Lower lobe of right lung (tissue), 2 donors: ENCODE measurements at regions not wholly inside any gene's neighbourhood (a gene's known extent, or its start where the extent isn't known, plus 50 kb on each side); places are given as distances from the start of the nearest gene placed in this dataset.

Source experiments
- ATAC-seq, 2 donors: fragments of 200-7000 bp; cut with Tn5 transposase; one replicate each; pipeline ENCODE4 v1.9.1; 2020 to 2022; ENCODE audit warnings: mild to moderate bottlenecking in 2 of 2, moderate library complexity in 2 of 2
- DNase-seq: peaks from one replicate; pipeline ENCODE4 v3.0.0-alpha.2; 2020
- H3K27ac ChIP-seq: fragments of 200-600 bp; one replicate; pipeline ENCODE4 v1.8.0; 2022
- H3K27me3 ChIP-seq: fragments of 200-600 bp; one replicate; pipeline ENCODE4 v1.8.0; 2022; ENCODE audit warnings: low read depth
- H3K36me3 ChIP-seq: fragments of 200-600 bp; one replicate; pipeline ENCODE4 v1.8.0; 2022; ENCODE audit warnings: mild to moderate bottlenecking
- H3K4me1 ChIP-seq: fragments of 200-600 bp; one replicate; pipeline ENCODE4 v1.8.0; 2022
- H3K4me3 ChIP-seq: fragments of 200-600 bp; one replicate; pipeline ENCODE4 v1.8.0; 2022; ENCODE audit warnings: mild to moderate bottlenecking
- H3K9me3 ChIP-seq: fragments of 200-600 bp; one replicate; pipeline ENCODE4 v1.8.0; 2022
- intact Hi-C: fragments of 100-400 bp; cut with DNase I; formaldehyde crosslinking; loops from one replicate; pipeline ENCODE4 v1.11.0; 2022
- TF ChIP-seq, protein P1 (sequence below): fragments of 200-600 bp; IDR thresholded peaks from one replicate; pipeline ENCODE4 v1.8.0; 2022; ENCODE audit warnings: antibody characterized with exemption, mild to moderate bottlenecking
- donor health status: DM: no; HTN: yes; CAD: no; lungs with severe emphysema.

GRCh38 chr3:84236261-84236660 lies 722.5 kb upstream of the CADM2 start:
- DNase-seq = no peak
- Histone ChIP-seq H3K4me3 (no peak overlapping the region), H3K4me1 (no peaks in the 10 kb centered on the region), H3K36me3 (no peaks in the 10 kb centered on the region), H3K27me3 (no peaks in the 10 kb centered on the region), H3K9me3 (no peaks in the 10 kb centered on the region), H3K27ac (no peak overlapping the region)
- no peak for ATAC-seq
- TF ChIP-seq, protein P1, sequence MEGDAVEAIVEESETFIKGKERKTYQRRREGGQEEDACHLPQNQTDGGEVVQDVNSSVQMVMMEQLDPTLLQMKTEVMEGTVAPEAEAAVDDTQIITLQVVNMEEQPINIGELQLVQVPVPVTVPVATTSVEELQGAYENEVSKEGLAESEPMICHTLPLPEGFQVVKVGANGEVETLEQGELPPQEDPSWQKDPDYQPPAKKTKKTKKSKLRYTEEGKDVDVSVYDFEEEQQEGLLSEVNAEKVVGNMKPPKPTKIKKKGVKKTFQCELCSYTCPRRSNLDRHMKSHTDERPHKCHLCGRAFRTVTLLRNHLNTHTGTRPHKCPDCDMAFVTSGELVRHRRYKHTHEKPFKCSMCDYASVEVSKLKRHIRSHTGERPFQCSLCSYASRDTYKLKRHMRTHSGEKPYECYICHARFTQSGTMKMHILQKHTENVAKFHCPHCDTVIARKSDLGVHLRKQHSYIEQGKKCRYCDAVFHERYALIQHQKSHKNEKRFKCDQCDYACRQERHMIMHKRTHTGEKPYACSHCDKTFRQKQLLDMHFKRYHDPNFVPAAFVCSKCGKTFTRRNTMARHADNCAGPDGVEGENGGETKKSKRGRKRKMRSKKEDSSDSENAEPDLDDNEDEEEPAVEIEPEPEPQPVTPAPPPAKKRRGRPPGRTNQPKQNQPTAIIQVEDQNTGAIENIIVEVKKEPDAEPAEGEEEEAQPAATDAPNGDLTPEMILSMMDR = no peak
- intact Hi-C loops = no loop called here

DNA sequence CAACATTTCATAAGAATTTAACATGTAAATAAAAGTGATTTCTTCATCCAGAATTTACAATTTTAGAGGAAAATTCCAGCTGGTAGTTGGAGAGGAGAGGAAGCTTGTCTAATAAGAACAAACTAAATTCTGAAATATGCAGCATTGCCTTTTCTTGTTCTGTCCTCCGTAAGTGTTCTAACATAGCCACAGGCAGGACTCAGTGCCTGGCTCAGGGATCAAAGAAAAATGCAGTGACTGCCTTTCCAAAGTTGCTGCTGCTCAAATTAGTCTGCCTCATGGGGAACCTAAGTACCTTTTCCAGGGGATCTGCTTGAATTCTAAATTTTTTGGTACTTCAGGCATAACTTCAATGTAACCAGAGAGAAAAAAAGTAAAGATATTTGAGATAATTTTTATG lies 713.0 kb upstream of the CADM2 start:
- no peak overlapping the region for H3K27ac ChIP-seq
- H3K4me1 ChIP-seq = no peaks in the 10 kb centered on the region
- DNase-seq (no peak), ATAC-seq (no peak)
- H3K9me3 ChIP-seq = no peaks in the 10 kb centered on the region
- H3K36me3 ChIP-seq = no peaks in the 10 kb centered on the region
- TF ChIP-seq, protein P1 = no peak
- no peaks in the 10 kb centered on the region for H3K27me3 ChIP-seq
- H3K4me3 ChIP-seq = no peak overlapping the region
- intact Hi-C loops = no loop called here

GRCh38 chr3:84260596-84260995 lies 698.2 kb upstream of the CADM2 start:
- no peaks in the 10 kb centered on the region for H3K4me1 ChIP-seq
- H3K27me3 ChIP-seq = no peaks in the 10 kb centered on the region
- H3K27ac ChIP-seq = no peak overlapping the region
- intact Hi-C loops = no loop called here
- H3K4me3 ChIP-seq = no peak overlapping the region
- H3K9me3 ChIP-seq = no peaks in the 10 kb centered on the region
- ATAC-seq (no peak), DNase-seq (no peak)
- TF ChIP-seq, protein P1 = no peak
- no peaks in the 10 kb centered on the region for H3K36me3 ChIP-seq

GRCh38 chr3:84265768-84266167 lies 693.0 kb upstream of the CADM2 start:
- Histone ChIP-seq H3K36me3 (no peaks in the 10 kb centered on the region), H3K4me1 (no peaks in the 10 kb centered on the region), H3K4me3 (no peak overlapping the region), H3K27ac (no peak overlapping the region), H3K9me3 (no peaks in the 10 kb centered on the region), H3K27me3 (no peaks in the 10 kb centered on the region)
- intact Hi-C loops = no loop called here
- ATAC-seq (no peak), DNase-seq (no peak)
- TF ChIP-seq, protein P1 = no peak

DNA sequence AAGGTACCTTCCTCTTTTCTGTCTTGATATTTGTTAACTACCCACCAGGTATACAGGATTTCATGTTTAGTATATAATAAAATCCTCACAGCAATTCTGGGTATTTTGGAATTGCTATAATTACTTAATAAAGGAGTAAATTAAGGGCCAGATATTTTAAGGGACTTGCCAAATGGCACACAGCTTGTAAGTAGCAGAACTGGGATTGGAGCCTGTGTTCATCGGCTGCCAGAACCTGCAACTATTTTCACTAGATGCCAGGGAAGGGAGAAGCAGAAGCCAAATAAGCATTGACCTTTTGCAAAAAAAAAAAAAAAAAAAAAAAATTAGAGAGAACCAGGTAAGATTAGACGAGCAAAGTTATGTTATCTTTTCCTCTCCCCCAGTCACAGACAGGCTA lies 683.3 kb upstream of the CADM2 start:
- DNase-seq (no peak), ATAC-seq (no peak)
- Histone ChIP-seq H3K36me3 (no peaks in the 10 kb centered on the region), H3K4me3 (no peak overlapping the region), H3K27ac (no peak overlapping the region), H3K4me1 (no peaks in the 10 kb centered on the region), H3K27me3 (no peaks in the 10 kb centered on the region), H3K9me3 (no peaks in the 10 kb centered on the region)
- TF ChIP-seq, protein P1 = no peak
- intact Hi-C loops = no loop called here
